ENCODE measurements at regions not wholly inside any gene's neighbourhood (a gene's known extent, or its start where the extent isn't known, plus 50 kb on each side); places are given as distances from the start of the nearest gene placed in this dataset.

- no peak for TF ChIP-seq CTCF (IDR thresholded peaks at IDR 0.05; ENCODE audit: insufficient read depth in 1 of 2, low read depth in 1 of 2, low read length in 1 of 2, severe bottlenecking in 1 of 2, unreplicated experiment in 1 of 2)
- H3K27ac Mint-ChIP-seq (ENCODE audit: unreplicated experiment), result no peak overlapping the region
Measured at GRCh38 chr9:1115370-1115769, 65.2 kb downstream of the DMRT2 start.

GRCh38 chr9:1117439-1117838 is 67.3 kb downstream of the DMRT2 start:
- no peak for DNase-seq
- ChIA-PET POLR2A (no interaction called here), CTCF (no interaction called here)
- peaks cover 8% of the 10 kb centered on the region for H3K27me3 Mint-ChIP-seq (ENCODE audit: insufficient read depth, unreplicated experiment)
- no peaks in the 10 kb centered on the region for H3K9me3 Mint-ChIP-seq (ENCODE audit: unreplicated experiment)
- H3K4me3 Mint-ChIP-seq (ENCODE audit: unreplicated experiment), result no peak overlapping the region
- no TSS peak for BruUV-seq (replicated peaks)
- H3K4me1 ChIP-seq, result no peaks in the 10 kb centered on the region
- no peaks in the 10 kb centered on the region for H3K9me3 ChIP-seq
- no peak for TF ChIP-seq CTCF (IDR thresholded peaks at IDR 0.05; ENCODE audit: insufficient read depth in 1 of 2, low read depth in 1 of 2, low read length in 1 of 2, severe bottlenecking in 1 of 2, unreplicated experiment in 1 of 2)
- H3K4me3 ChIP-seq (ENCODE audit: low read depth, low read length), result no peak overlapping the region
- no peaks in the 10 kb centered on the region for H3K36me3 Mint-ChIP-seq (ENCODE audit: insufficient read depth, unreplicated experiment)
- intact Hi-C loops (cut with micrococcal nuclease; ENCODE audit: unreplicated experiment), result no loop called here
- H3K36me3 ChIP-seq (ENCODE audit: control insufficient read depth, insufficient read depth, low read length), result no peaks in the 10 kb centered on the region
- no peaks in the 10 kb centered on the region for H3K27me3 ChIP-seq (replicated peaks; ENCODE audit: control insufficient read depth, insufficient read depth, low read length)
- no peak overlapping the region for H3K27ac Mint-ChIP-seq (ENCODE audit: unreplicated experiment)
- H3K4me1 Mint-ChIP-seq (ENCODE audit: low read depth, unreplicated experiment), result no peaks in the 10 kb centered on the region

More at GRCh38 chr9:1115370-1115769, 65.2 kb downstream of the DMRT2 start:
- ChIA-PET POLR2A (no interaction called here), CTCF (no interaction called here)
- DNase-seq, result no peak
- H3K4me3 Mint-ChIP-seq (ENCODE audit: unreplicated experiment), result no peak overlapping the region
- Histone ChIP-seq H3K36me3 (ENCODE audit: control insufficient read depth, insufficient read depth, low read length) (no peaks in the 10 kb centered on the region), H3K27me3 (replicated peaks; ENCODE audit: control insufficient read depth, insufficient read depth, low read length) (no peaks in the 10 kb centered on the region), H3K9me3 (no peaks in the 10 kb centered on the region), H3K4me3 (ENCODE audit: low read depth, low read length) (no peak overlapping the region), H3K4me1 (no peaks in the 10 kb centered on the region)
- no peaks in the 10 kb centered on the region for H3K9me3 Mint-ChIP-seq (ENCODE audit: unreplicated experiment)
- no peaks in the 10 kb centered on the region for H3K36me3 Mint-ChIP-seq (ENCODE audit: insufficient read depth, unreplicated experiment)
- BruUV-seq (replicated peaks), result no TSS peak
- intact Hi-C loops (cut with micrococcal nuclease; ENCODE audit: unreplicated experiment), result no loop called here
- peaks cover 8% of the 10 kb centered on the region for H3K27me3 Mint-ChIP-seq (ENCODE audit: insufficient read depth, unreplicated experiment)
- no peaks in the 10 kb centered on the region for H3K4me1 Mint-ChIP-seq (ENCODE audit: low read depth, unreplicated experiment)

- H3K36me3 Mint-ChIP-seq (ENCODE audit: insufficient read depth, unreplicated experiment), result no peaks in the 10 kb centered on the region
- H3K4me1 ChIP-seq, result peaks cover 4% of the 10 kb centered on the region; the same call in 1 of the 2 replicates
- no peak overlapping the region for H3K27ac Mint-ChIP-seq (ENCODE audit: unreplicated experiment)
- peaks cover 6% of the 10 kb centered on the region for H3K27me3 Mint-ChIP-seq (ENCODE audit: insufficient read depth, unreplicated experiment)
- intact Hi-C loops (cut with micrococcal nuclease; ENCODE audit: unreplicated experiment), result no loop called here
- no peak overlapping the region for H3K4me3 Mint-ChIP-seq (ENCODE audit: unreplicated experiment)
- H3K9me3 Mint-ChIP-seq (ENCODE audit: unreplicated experiment), result no peaks in the 10 kb centered on the region
- ChIA-PET CTCF (no interaction called here), POLR2A (no interaction called here)
- no peaks in the 10 kb centered on the region for H3K27me3 ChIP-seq (replicated peaks; ENCODE audit: control insufficient read depth, insufficient read depth, low read length)
- H3K9me3 ChIP-seq, result no peaks in the 10 kb centered on the region
- BruUV-seq (replicated peaks), result no TSS peak
- no peak for DNase-seq
- no peaks in the 10 kb centered on the region for H3K36me3 ChIP-seq (ENCODE audit: control insufficient read depth, insufficient read depth, low read length)
- H3K4me1 Mint-ChIP-seq (ENCODE audit: low read depth, unreplicated experiment), result no peaks in the 10 kb centered on the region
- no peak for TF ChIP-seq CTCF (IDR thresholded peaks at IDR 0.05; ENCODE audit: insufficient read depth in 1 of 2, low read depth in 1 of 2, low read length in 1 of 2, severe bottlenecking in 1 of 2, unreplicated experiment in 1 of 2)
- no peak overlapping the region for H3K4me3 ChIP-seq (ENCODE audit: low read depth, low read length)
Measured at GRCh38 chr9:1120500-1121165, 70.5 kb downstream of the DMRT2 start.

Measured in Caco-2 (cell line).